Liver (tissue), 8 donors: ENCODE measurements at regions not wholly inside any gene's neighbourhood (a gene's known extent, or its start where the extent isn't known, plus 50 kb on each side); places are given as distances from the start of the nearest gene placed in this dataset.

ENCODE experiments used
- DNase-seq: peaks from one replicate; pipeline ENCODE4 v3.0.0-alpha.2; 2017; ENCODE audit warnings: low spot score
- H3K27ac ChIP-seq, 2 donors: one replicate each; pipeline ENCODE4 v1.7.0; 2013; ENCODE audit warnings: inconsistent platforms in 2 of 2, low read length in 2 of 2, control low read depth in 1 of 2, low read depth in 1 of 2, mild to moderate bottlenecking in 1 of 2
- H3K27me3 ChIP-seq, 4 donors: one replicate each; pipeline versions ENCODE4 v1.6.1 to v1.7.0; 2013; ENCODE audit warnings: low read length in 3 of 4, inconsistent platforms in 1 of 4, mild to moderate bottlenecking in 1 of 4, moderate library complexity in 1 of 4; ENCODE audit not compliant: control insufficient read depth in 4 of 4, insufficient read depth in 4 of 4
- H3K36me3 ChIP-seq, 4 donors: one replicate each; pipeline versions ENCODE4 v1.6.1 to v1.7.0; 2013; ENCODE audit warnings: low read length in 3 of 4, mild to moderate bottlenecking in 3 of 4, low read depth in 1 of 4, moderate library complexity in 1 of 4; ENCODE audit not compliant: control insufficient read depth in 4 of 4, insufficient read depth in 3 of 4
- H3K4me1 ChIP-seq, 4 donors: one replicate each; pipeline versions ENCODE4 v1.6.1 to v1.7.0; 2013; ENCODE audit warnings: low read length in 3 of 4, mild to moderate bottlenecking in 3 of 4, moderate library complexity in 1 of 4; ENCODE audit not compliant: control insufficient read depth in 4 of 4, insufficient read depth in 4 of 4
- H3K4me3 ChIP-seq, 3 donors: one replicate each; pipeline versions ENCODE4 v1.6.1 to v1.7.0; 2013; ENCODE audit warnings: low read length in 3 of 3, control low read depth in 1 of 3, low read depth in 1 of 3, mild to moderate bottlenecking in 1 of 3
- H3K9ac ChIP-seq, 2 donors: one replicate each; pipeline ENCODE4 v1.7.0; 2013; ENCODE audit warnings: low read length in 2 of 2, mild to moderate bottlenecking in 2 of 2, moderate library complexity in 2 of 2, control low read depth in 1 of 2, low read depth in 1 of 2
- H3K9me3 ChIP-seq, 4 donors: one replicate each; pipeline versions ENCODE4 v1.6.1 to v1.7.0; 2013; ENCODE audit warnings: low read length in 3 of 4; ENCODE audit not compliant: control insufficient read depth in 4 of 4
- EGR1 ChIP-seq, 2 donors: IDR thresholded peaks; 2 replicates each; pipeline ENCODE4 v1.6.1; 2016 to 2018; ENCODE audit warnings: antibody characterized with exemption in 2 of 2, low read depth in 2 of 2
- FOXA1 ChIP-seq: IDR thresholded peaks from 2 replicates; pipeline ENCODE4 v1.6.1; 2016; ENCODE audit warnings: antibody characterized with exemption
- FOXA2 ChIP-seq: IDR thresholded peaks from 2 replicates; pipeline ENCODE4 v1.6.1; 2016; ENCODE audit warnings: antibody characterized with exemption
- GABPA ChIP-seq, 2 donors: IDR thresholded peaks in 1 of 2; conservative IDR thresholded peaks in 1 of 2; 2 replicates each; pipeline ENCODE4 v1.6.1; 2016; ENCODE audit warnings: antibody characterized with exemption in 2 of 2, mild to moderate bottlenecking in 1 of 2, moderate library complexity in 1 of 2
- HNF4A ChIP-seq, 2 donors: conservative IDR thresholded peaks; 2 replicates each; pipeline ENCODE4 v1.6.1; 2016; ENCODE audit warnings: antibody characterized with exemption in 2 of 2, mild to moderate bottlenecking in 2 of 2
- HNF4G ChIP-seq: IDR thresholded peaks from 2 replicates; pipeline ENCODE4 v1.6.1; 2016; ENCODE audit warnings: antibody characterized with exemption
- JUND ChIP-seq, 2 donors: IDR thresholded peaks; 2 replicates each; pipeline ENCODE4 v1.6.1; 2016; ENCODE audit warnings: antibody characterized with exemption in 2 of 2
- NR2F2 ChIP-seq: IDR thresholded peaks from 2 replicates; pipeline ENCODE4 v1.6.1; 2016; ENCODE audit warnings: antibody characterized with exemption
- RAD21 ChIP-seq, 2 donors: IDR thresholded peaks; 2 replicates each; pipeline ENCODE4 v1.6.1; 2016; ENCODE audit warnings: antibody characterized with exemption in 2 of 2, mild to moderate bottlenecking in 2 of 2
- RXRA ChIP-seq, 2 donors: IDR thresholded peaks; 2 replicates each; pipeline ENCODE4 v1.6.1; 2017 to 2018; ENCODE audit warnings: antibody characterized with exemption in 2 of 2, mild to moderate bottlenecking in 1 of 2
- SP1 ChIP-seq: IDR thresholded peaks from 2 replicates; pipeline ENCODE4 v1.6.1; 2018; ENCODE audit warnings: antibody characterized with exemption, mild to moderate bottlenecking
- TAF1 ChIP-seq: conservative IDR thresholded peaks from 2 replicates; pipeline ENCODE4 v1.6.1; 2016; ENCODE audit warnings: antibody characterized with exemption, mild to moderate bottlenecking
- YY1 ChIP-seq: IDR thresholded peaks from 2 replicates; pipeline ENCODE4 v1.6.1; 2016; ENCODE audit warnings: antibody characterized with exemption, mild to moderate bottlenecking
- WGBS: extraction: QIAGEN DNeasy Blood & Tissue Kit; methylation state at CpG from one replicate; pipeline ENCODE4 v1.1.7; 2013; 5-methylcytosine and 5-hydroxymethylcytosine counted together
- TF ChIP-seq, protein P1 (sequence below): IDR thresholded peaks from 2 replicates; pipeline ENCODE4 v1.6.1; 2016; ENCODE audit warnings: antibody characterized with exemption, mild to moderate bottlenecking
- TF ChIP-seq, protein P2 (sequence below): IDR thresholded peaks from 2 replicates; pipeline ENCODE4 v1.6.1; 2016; ENCODE audit warnings: antibody characterized with exemption
- TF ChIP-seq, protein P3 (sequence below): fragments of 150-350 bp; IDR thresholded peaks from 2 replicates; pipeline ENCODE4 v1.5.1; 2017; ENCODE audit warnings: improper control_type of control experiment, low read depth, low read length; ENCODE audit not compliant: missing input control
- TF ChIP-seq, protein P4 (sequence below): IDR thresholded peaks from 2 replicates; pipeline ENCODE4 v1.6.1; 2016; ENCODE audit warnings: antibody characterized with exemption
- donor health status: healthy.
- donor health status: healthy.
- donor health status: healthy.
- donor health status: healthy.
- donor health status: healthy.

DNA sequence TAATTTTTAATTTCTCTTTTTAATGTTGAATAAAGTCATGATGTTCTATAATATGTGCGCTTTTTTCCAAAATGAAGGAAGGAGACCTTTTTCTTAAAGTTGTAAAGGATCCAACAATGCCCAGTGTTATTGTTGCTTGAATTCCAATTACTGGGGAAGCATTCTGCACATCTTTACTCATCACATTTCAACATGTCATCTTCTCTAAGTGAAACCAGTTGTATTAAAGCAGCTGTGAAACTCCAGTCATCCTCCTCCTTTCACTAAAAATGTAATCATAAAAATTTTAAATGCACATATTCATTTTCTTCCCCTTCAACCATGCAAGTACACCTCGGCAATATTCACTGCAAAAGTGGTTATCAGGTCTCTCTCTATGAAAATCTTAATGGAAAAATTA is 722.7 kb downstream of the TSN start:
- Histone ChIP-seq H3K27ac (no peak overlapping the region), H3K4me1 (no peaks in the 10 kb centered on the region), H3K4me3 (no peak overlapping the region), H3K27me3 (no peaks in the 10 kb centered on the region), H3K9ac (no peak overlapping the region), H3K9me3 (no peaks in the 10 kb centered on the region), H3K36me3 (no peaks in the 10 kb centered on the region)
- no peak for DNase-seq
- 82% methylated on average over 2 of the region's 2 CpGs for WGBS
- no peak for TF ChIP-seq HNF4A (conservative IDR thresholded peaks at IDR 0.05)
- no peak for TF ChIP-seq NR2F2
- TF ChIP-seq GABPA (IDR thresholded peaks at IDR 0.05 in 1 of 2, conservative IDR thresholded peaks at IDR 0.05 in 1 of 2), result no peak

DNA sequence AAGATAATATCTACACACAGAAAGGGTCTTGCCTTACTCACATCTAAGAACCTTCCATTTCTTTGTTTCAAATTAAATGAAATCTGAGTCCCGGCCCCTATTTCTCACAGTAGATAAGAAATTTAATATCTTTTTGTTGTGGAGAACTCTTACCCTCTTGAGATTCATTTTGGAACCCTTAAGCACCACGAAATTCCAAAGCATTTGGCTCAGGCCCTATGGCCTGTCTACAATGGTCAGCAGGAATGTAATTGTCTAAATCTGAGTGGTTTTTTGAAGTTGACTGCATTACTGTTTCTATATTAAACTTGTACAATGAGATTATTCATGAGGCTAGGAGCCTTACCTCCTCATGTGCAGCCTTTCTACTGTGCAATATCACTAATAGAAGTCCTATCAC is 723.3 kb downstream of the TSN start:
- Histone ChIP-seq H3K9ac (no peak overlapping the region), H3K4me1 (no peaks in the 10 kb centered on the region), H3K9me3 (no peaks in the 10 kb centered on the region), H3K27me3 (no peaks in the 10 kb centered on the region), H3K27ac (no peak overlapping the region), H3K4me3 (no peak overlapping the region), H3K36me3 (no peaks in the 10 kb centered on the region)
- 66% methylated on average over 2 of the region's 2 CpGs for WGBS
- no peak for DNase-seq
- TF ChIP-seq NR2F2 (no peak), SP1 (no peak), JUND (IDR thresholded peaks at IDR 0.05) (no peak), RXRA (IDR thresholded peaks at IDR 0.05) (no peak), HNF4G (no peak), GABPA (IDR thresholded peaks at IDR 0.05 in 1 of 2, conservative IDR thresholded peaks at IDR 0.05 in 1 of 2) (no peak), HNF4A (conservative IDR thresholded peaks at IDR 0.05) (no peak), EGR1 (IDR thresholded peaks at IDR 0.05; ENCODE audit: low read depth in 2 of 2) (no peak), FOXA2 (no peak), FOXA1 (no peak), TAF1 (no peak), YY1 (no peak), RAD21 (IDR thresholded peaks at IDR 0.05) (no peak)
- TF ChIP-seq, protein P1, sequence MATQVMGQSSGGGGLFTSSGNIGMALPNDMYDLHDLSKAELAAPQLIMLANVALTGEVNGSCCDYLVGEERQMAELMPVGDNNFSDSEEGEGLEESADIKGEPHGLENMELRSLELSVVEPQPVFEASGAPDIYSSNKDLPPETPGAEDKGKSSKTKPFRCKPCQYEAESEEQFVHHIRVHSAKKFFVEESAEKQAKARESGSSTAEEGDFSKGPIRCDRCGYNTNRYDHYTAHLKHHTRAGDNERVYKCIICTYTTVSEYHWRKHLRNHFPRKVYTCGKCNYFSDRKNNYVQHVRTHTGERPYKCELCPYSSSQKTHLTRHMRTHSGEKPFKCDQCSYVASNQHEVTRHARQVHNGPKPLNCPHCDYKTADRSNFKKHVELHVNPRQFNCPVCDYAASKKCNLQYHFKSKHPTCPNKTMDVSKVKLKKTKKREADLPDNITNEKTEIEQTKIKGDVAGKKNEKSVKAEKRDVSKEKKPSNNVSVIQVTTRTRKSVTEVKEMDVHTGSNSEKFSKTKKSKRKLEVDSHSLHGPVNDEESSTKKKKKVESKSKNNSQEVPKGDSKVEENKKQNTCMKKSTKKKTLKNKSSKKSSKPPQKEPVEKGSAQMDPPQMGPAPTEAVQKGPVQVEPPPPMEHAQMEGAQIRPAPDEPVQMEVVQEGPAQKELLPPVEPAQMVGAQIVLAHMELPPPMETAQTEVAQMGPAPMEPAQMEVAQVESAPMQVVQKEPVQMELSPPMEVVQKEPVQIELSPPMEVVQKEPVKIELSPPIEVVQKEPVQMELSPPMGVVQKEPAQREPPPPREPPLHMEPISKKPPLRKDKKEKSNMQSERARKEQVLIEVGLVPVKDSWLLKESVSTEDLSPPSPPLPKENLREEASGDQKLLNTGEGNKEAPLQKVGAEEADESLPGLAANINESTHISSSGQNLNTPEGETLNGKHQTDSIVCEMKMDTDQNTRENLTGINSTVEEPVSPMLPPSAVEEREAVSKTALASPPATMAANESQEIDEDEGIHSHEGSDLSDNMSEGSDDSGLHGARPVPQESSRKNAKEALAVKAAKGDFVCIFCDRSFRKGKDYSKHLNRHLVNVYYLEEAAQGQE, result no peak
- TF ChIP-seq, protein P2, sequence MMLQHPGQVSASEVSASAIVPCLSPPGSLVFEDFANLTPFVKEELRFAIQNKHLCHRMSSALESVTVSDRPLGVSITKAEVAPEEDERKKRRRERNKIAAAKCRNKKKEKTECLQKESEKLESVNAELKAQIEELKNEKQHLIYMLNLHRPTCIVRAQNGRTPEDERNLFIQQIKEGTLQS, result no peak
- TF ChIP-seq, protein P3, sequence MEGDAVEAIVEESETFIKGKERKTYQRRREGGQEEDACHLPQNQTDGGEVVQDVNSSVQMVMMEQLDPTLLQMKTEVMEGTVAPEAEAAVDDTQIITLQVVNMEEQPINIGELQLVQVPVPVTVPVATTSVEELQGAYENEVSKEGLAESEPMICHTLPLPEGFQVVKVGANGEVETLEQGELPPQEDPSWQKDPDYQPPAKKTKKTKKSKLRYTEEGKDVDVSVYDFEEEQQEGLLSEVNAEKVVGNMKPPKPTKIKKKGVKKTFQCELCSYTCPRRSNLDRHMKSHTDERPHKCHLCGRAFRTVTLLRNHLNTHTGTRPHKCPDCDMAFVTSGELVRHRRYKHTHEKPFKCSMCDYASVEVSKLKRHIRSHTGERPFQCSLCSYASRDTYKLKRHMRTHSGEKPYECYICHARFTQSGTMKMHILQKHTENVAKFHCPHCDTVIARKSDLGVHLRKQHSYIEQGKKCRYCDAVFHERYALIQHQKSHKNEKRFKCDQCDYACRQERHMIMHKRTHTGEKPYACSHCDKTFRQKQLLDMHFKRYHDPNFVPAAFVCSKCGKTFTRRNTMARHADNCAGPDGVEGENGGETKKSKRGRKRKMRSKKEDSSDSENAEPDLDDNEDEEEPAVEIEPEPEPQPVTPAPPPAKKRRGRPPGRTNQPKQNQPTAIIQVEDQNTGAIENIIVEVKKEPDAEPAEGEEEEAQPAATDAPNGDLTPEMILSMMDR, result no peak
- TF ChIP-seq, protein P4, sequence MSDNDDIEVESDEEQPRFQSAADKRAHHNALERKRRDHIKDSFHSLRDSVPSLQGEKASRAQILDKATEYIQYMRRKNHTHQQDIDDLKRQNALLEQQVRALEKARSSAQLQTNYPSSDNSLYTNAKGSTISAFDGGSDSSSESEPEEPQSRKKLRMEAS, result no peak
